HCT116 (cell line): ENCODE measurements at regions not wholly inside any gene's neighbourhood (a gene's known extent, or its start where the extent isn't known, plus 50 kb on each side); places are given as distances from the start of the nearest gene placed in this dataset.

ENCODE experiments used
- ATAC-seq: fragments of 200-7000 bp; cut with Tn5 transposase; 2 replicates; pipeline ENCODE4 v1.9.1; 2020; ENCODE audit warnings: mild to moderate bottlenecking, moderate library complexity
- BruUV-seq: library from RNA; stranded (reverse); fragments of 400-500 nt; replicated peaks from 2 replicates; lab custom pipeline; 2021; lab: Mats Ljungman, UMichigan
- CTCF ChIA-PET: fragments of 300-600 bp; sonication (Branson Sonifier 250); formaldehyde crosslinking; loops from one replicate; lab custom pipeline; 2021; ENCODE audit warnings: antibody characterized with exemption; lab: Charles Lee
- POLR2A ChIA-PET: fragments of 300-600, 350-600 bp; sonication (Branson Sonifier 250); formaldehyde crosslinking; loops from one replicate; lab custom pipeline; 2021; ENCODE audit warnings: antibody characterized with exemption; lab: Charles Lee
- RAD21 ChIA-PET, 2 experiments: fragments of 300-600 bp; sonication (Branson Sonifier 250); formaldehyde crosslinking; loops; one replicate each; lab custom pipeline; 2023; ENCODE audit warnings: low total read pairs in 2 of 2; ENCODE audit not compliant: uncharacterized antibody in 2 of 2, unreplicated experiment in 2 of 2, low non-redundant PET in 1 of 2; lab: Charles Lee
- DNase-seq: peaks from one replicate; pipeline ENCODE4 v3.0.0-alpha.2; 2010; ENCODE audit warnings: low read depth, low spot score
- H2AFZ ChIP-seq: fragments of 200-600 bp; shearing (Covaris generic), sonication (generic); 2 replicates; pipeline ENCODE4 v1.6.1; 2017; ENCODE audit warnings: low read depth, mixed run types, mixed read lengths, antibody characterized with exemption, low read length; ENCODE audit not compliant: poor library complexity, severe bottlenecking
- H3K27ac ChIP-seq: 2 replicates; pipeline ENCODE4 v1.5.1; 2012; ENCODE audit warnings: low read depth, low read length
- H3K27me3 ChIP-seq: fragments of 200-600 bp; sonication (generic); 2 replicates; pipeline ENCODE4 v1.6.1; 2016; ENCODE audit warnings: mixed run types, low read length, mixed read lengths; ENCODE audit not compliant: insufficient read depth
- H3K36me3 ChIP-seq, 2 experiments: fragments of 200-500 bp in 1 of 2; fragments of 200-600 bp in 1 of 2; sonication (Bioruptor generic) in 1 of 2; sonication (generic) in 1 of 2; 2 replicates each; pipeline versions ENCODE4 v1.5.1 to v1.6.1; 2014 to 2016; ENCODE audit warnings: low read length in 2 of 2, inconsistent platforms in 1 of 2, mixed read lengths in 1 of 2, mixed run types in 1 of 2; ENCODE audit not compliant: insufficient read depth in 2 of 2, control insufficient read depth in 1 of 2
- H3K4me1 ChIP-seq, 2 experiments: fragments of 200-600 bp in 1 of 2; sonication (generic) in 1 of 2; 2 replicates each; pipeline versions ENCODE4 v1.5.1 to v1.6.1; 2012 to 2017; ENCODE audit warnings: low read length in 2 of 2, inconsistent platforms in 1 of 2, mild to moderate bottlenecking in 1 of 2, mixed read lengths in 1 of 2, mixed run types in 1 of 2, moderate library complexity in 1 of 2; ENCODE audit not compliant: insufficient read depth in 2 of 2, control insufficient read depth in 1 of 2
- H3K4me2 ChIP-seq: fragments of 200-600 bp; sonication (generic); 2 replicates; pipeline ENCODE4 v1.6.1; 2017; ENCODE audit warnings: mixed run types, low read length, mixed read lengths
- H3K4me3 ChIP-seq, 2 experiments: fragments of 200-600 bp in 1 of 2; sonication (generic) in 1 of 2; replicated peaks in 1 of 2; 2 replicates each; pipeline ENCODE4 v1.5.1; 2011 to 2016; ENCODE audit warnings: low read length in 2 of 2, control low read depth in 1 of 2, low read depth in 1 of 2, mild to moderate bottlenecking in 1 of 2, mixed read lengths in 1 of 2, mixed run types in 1 of 2
- H3K79me2 ChIP-seq: fragments of 200-600 bp; sonication (generic); 2 replicates; pipeline ENCODE4 v1.6.1; 2017; ENCODE audit warnings: mild to moderate bottlenecking, mixed run types, low read length, moderate library complexity, mixed read lengths; ENCODE audit not compliant: insufficient read depth
- H3K9ac ChIP-seq: fragments of 200-600 bp; sonication (generic); 2 replicates; pipeline ENCODE4 v1.6.1; 2016; ENCODE audit warnings: low read length, mixed read lengths
- H3K9me2 ChIP-seq: fragments of 200-600 bp; sonication (generic), shearing (Covaris generic); 2 replicates; pipeline ENCODE4 v1.6.1; 2017; ENCODE audit warnings: mixed run types, mild to moderate bottlenecking, moderate library complexity; ENCODE audit not compliant: insufficient read depth
- H3K9me3 ChIP-seq, 2 experiments: fragments of 200-500 bp in 1 of 2; fragments of 200-600 bp in 1 of 2; sonication (Bioruptor generic) in 1 of 2; sonication (generic) in 1 of 2; 2 replicates each; pipeline ENCODE4 v1.6.1; 2014 to 2017; ENCODE audit warnings: low read length in 2 of 2, mixed read lengths in 2 of 2, inconsistent platforms in 1 of 2, low read depth in 1 of 2, mild to moderate bottlenecking in 1 of 2, mixed run types in 1 of 2, moderate library complexity in 1 of 2; ENCODE audit not compliant: control insufficient read depth in 1 of 2, insufficient read depth in 1 of 2
- H4K20me1 ChIP-seq: fragments of 200-600 bp; sonication (generic), shearing (Covaris generic); 2 replicates; pipeline ENCODE4 v1.6.1; 2017; ENCODE audit warnings: mixed run types, mild to moderate bottlenecking, moderate library complexity; ENCODE audit not compliant: insufficient read depth
- EZH2 ChIP-seq: fragments of 200-600 bp; sonication (generic); IDR thresholded peaks from 2 replicates; pipeline ENCODE4 v1.6.1; 2017; ENCODE audit warnings: antibody characterized with exemption, mixed run types
- EZH2phosphoT487 ChIP-seq: fragments of 200-600 bp; IDR thresholded peaks from 2 replicates; pipeline ENCODE4 v1.6.1; 2018; ENCODE audit warnings: antibody characterized with exemption, borderline replicate concordance
- JUND ChIP-seq: IDR thresholded peaks from 2 replicates; pipeline ENCODE4 v1.6.1; 2012
- POLR2AphosphoS5 ChIP-seq: IDR thresholded peaks from 2 replicates; pipeline ENCODE4 v1.6.1; 2011; ENCODE audit warnings: mild to moderate bottlenecking, low read depth, low read length, moderate library complexity
- RAD21 ChIP-seq: IDR thresholded peaks from 2 replicates; pipeline ENCODE4 v1.6.1; 2012; ENCODE audit warnings: low read depth, mild to moderate bottlenecking
- TCF7L2 ChIP-seq: IDR thresholded peaks from 2 replicates; pipeline ENCODE4 v1.7.0; 2011; ENCODE audit warnings: borderline replicate concordance, inconsistent platforms; ENCODE audit not compliant: insufficient read depth, insufficient read length; ENCODE audit errors: extremely low read depth
- YY1 ChIP-seq: IDR thresholded peaks from 2 replicates; pipeline ENCODE4 v1.6.1; 2011; ENCODE audit warnings: low read length, low read depth, moderate library complexity, mild to moderate bottlenecking; ENCODE audit not compliant: insufficient replicate concordance; ENCODE audit errors: extremely low read depth
- intact Hi-C: fragments of 100-400 bp; cut with micrococcal nuclease; formaldehyde crosslinking; loops from 2 replicates; pipeline ENCODE4 v1.10.0; 2022
- TF ChIP-seq, protein P1 (sequence below), 3 experiments: fragments of 200-600 bp in 1 of 3; sonication (generic) in 1 of 3; IDR thresholded peaks in 2 of 3; conservative IDR thresholded peaks in 1 of 3; 2 replicates each; pipeline ENCODE4 v1.5.1; 2012 to 2017; ENCODE audit warnings: low read depth in 2 of 3, low read length in 2 of 3, antibody characterized with exemption in 1 of 3, borderline replicate concordance in 1 of 3, control low read depth in 1 of 3, mild to moderate bottlenecking in 1 of 3, mixed read lengths in 1 of 3, mixed run types in 1 of 3, moderate library complexity in 1 of 3; ENCODE audit not compliant: insufficient read depth in 1 of 3
- TF ChIP-seq, protein P2 (sequence below): IDR thresholded peaks from 2 replicates; pipeline ENCODE4 v1.6.1; 2012; ENCODE audit warnings: low read depth

- no TSS peak for BruUV-seq
- TF ChIP-seq EZH2 (no peak), POLR2AphosphoS5 (no peak), YY1 (no peak), EZH2phosphoT487 (no peak), RAD21 (no peak), JUND (no peak), TCF7L2 (no peak)
- TF ChIP-seq, protein P1, sequence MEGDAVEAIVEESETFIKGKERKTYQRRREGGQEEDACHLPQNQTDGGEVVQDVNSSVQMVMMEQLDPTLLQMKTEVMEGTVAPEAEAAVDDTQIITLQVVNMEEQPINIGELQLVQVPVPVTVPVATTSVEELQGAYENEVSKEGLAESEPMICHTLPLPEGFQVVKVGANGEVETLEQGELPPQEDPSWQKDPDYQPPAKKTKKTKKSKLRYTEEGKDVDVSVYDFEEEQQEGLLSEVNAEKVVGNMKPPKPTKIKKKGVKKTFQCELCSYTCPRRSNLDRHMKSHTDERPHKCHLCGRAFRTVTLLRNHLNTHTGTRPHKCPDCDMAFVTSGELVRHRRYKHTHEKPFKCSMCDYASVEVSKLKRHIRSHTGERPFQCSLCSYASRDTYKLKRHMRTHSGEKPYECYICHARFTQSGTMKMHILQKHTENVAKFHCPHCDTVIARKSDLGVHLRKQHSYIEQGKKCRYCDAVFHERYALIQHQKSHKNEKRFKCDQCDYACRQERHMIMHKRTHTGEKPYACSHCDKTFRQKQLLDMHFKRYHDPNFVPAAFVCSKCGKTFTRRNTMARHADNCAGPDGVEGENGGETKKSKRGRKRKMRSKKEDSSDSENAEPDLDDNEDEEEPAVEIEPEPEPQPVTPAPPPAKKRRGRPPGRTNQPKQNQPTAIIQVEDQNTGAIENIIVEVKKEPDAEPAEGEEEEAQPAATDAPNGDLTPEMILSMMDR (IDR thresholded peaks at IDR 0.05 in 2 of 3, conservative IDR thresholded peaks at IDR 0.05 in 1 of 3; ENCODE audit: borderline replicate concordance in 1 of 3, insufficient read depth in 1 of 3, low read depth in 2 of 3, low read length in 2 of 3) = no peak
- TF ChIP-seq, protein P2, sequence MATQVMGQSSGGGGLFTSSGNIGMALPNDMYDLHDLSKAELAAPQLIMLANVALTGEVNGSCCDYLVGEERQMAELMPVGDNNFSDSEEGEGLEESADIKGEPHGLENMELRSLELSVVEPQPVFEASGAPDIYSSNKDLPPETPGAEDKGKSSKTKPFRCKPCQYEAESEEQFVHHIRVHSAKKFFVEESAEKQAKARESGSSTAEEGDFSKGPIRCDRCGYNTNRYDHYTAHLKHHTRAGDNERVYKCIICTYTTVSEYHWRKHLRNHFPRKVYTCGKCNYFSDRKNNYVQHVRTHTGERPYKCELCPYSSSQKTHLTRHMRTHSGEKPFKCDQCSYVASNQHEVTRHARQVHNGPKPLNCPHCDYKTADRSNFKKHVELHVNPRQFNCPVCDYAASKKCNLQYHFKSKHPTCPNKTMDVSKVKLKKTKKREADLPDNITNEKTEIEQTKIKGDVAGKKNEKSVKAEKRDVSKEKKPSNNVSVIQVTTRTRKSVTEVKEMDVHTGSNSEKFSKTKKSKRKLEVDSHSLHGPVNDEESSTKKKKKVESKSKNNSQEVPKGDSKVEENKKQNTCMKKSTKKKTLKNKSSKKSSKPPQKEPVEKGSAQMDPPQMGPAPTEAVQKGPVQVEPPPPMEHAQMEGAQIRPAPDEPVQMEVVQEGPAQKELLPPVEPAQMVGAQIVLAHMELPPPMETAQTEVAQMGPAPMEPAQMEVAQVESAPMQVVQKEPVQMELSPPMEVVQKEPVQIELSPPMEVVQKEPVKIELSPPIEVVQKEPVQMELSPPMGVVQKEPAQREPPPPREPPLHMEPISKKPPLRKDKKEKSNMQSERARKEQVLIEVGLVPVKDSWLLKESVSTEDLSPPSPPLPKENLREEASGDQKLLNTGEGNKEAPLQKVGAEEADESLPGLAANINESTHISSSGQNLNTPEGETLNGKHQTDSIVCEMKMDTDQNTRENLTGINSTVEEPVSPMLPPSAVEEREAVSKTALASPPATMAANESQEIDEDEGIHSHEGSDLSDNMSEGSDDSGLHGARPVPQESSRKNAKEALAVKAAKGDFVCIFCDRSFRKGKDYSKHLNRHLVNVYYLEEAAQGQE = no peak
- DNase-seq (no peak), ATAC-seq (no peak)
- Histone ChIP-seq H3K27ac (no peak overlapping the region), H3K4me2 (no peak overlapping the region), H2AFZ (no peak overlapping the region), H3K36me3 (no peaks in the 10 kb centered on the region), H3K4me1 (no peaks in the 10 kb centered on the region), H3K4me3 (no peak overlapping the region), H3K9me2 (no peaks in the 10 kb centered on the region), H3K27me3 (no peaks in the 10 kb centered on the region), H3K9me3 (no peaks in the 10 kb centered on the region; a peak in 1 of 4 replicates), H4K20me1 (no peaks in the 10 kb centered on the region), H3K9ac (no peak overlapping the region), H3K79me2 (no peaks in the 10 kb centered on the region)
- CTCF ChIA-PET = no interaction called here
- intact Hi-C loops = loop anchor here (10.0 kb wide), 1 partner anchor 425 kb away; no protein-coding TSS in a partner anchor
- RAD21 ChIA-PET = no interaction called here
- POLR2A ChIA-PET = no interaction called here
Observed at GRCh38 chr2:34099377-34099776, 500.3 kb upstream of the FAM98A start.
